ENCODE measurements at regions not wholly inside any gene's neighbourhood (a gene's known extent, or its start where the extent isn't known, plus 50 kb on each side); places are given as distances from the start of the nearest gene placed in this dataset.

- POLR2A ChIA-PET, result interaction anchor here (0.7 kb wide), 1 partner anchor 23 kb away, joined by 4 read pairs; no protein-coding TSS in a partner anchor
- BruUV-seq (replicated peaks), result no TSS peak
Observed at GRCh38 chr3:147256739-147257138, 149.6 kb downstream of the ZIC4 start.

More at GRCh38 chr3:147256739-147257138, 149.6 kb downstream of the ZIC4 start:
- ATAC-seq (no peak), DNase-seq (ENCODE audit: low read depth, low spot score) (no peak), FAIRE-seq (no peak)
- ChIA-PET SMC1A (ENCODE audit: uncharacterized antibody, unreplicated experiment) (no interaction called here), RAD21 (ENCODE audit: unreplicated experiment) (no interaction called here), CTCF (interaction anchor here (1.5 kb wide), 1 partner anchor 22 kb away, joined by 3 read pairs; no protein-coding TSS in a partner anchor)
- Histone ChIP-seq H3K9ac (ENCODE audit: control insufficient read depth, insufficient read depth, low read length) (no peak overlapping the region), H3K36me3 (ENCODE audit: control insufficient read depth in 2 of 2, insufficient read depth in 2 of 2, low read length in 1 of 2) (no peaks in the 10 kb centered on the region), H3K4me1 (ENCODE audit: control insufficient read depth, insufficient read depth, low read length) (no peaks in the 10 kb centered on the region), H3K79me2 (ENCODE audit: control insufficient read depth, insufficient read depth, low read length) (no peaks in the 10 kb centered on the region), H3K4me3 (no peak overlapping the region), H3K4me2 (ENCODE audit: control insufficient read depth, insufficient read depth) (no peak overlapping the region), H4K20me1 (ENCODE audit: control insufficient read depth, insufficient read depth) (no peaks in the 10 kb centered on the region), H3K9me3 (replicated peaks; ENCODE audit: control insufficient read depth, insufficient read depth, low read length) (no peaks in the 10 kb centered on the region), H3K27me3 (replicated peaks in 1 of 2; ENCODE audit: control insufficient read depth in 2 of 2, insufficient read depth in 2 of 2, low read length in 1 of 2) (no peaks in the 10 kb centered on the region), H3K27ac (ENCODE audit: control insufficient read depth, insufficient read depth) (no peak overlapping the region), H2AFZ (ENCODE audit: control insufficient read depth, low read depth, low read length) (no peak overlapping the region)
- TF ChIP-seq RFX5 (IDR thresholded peaks at IDR 0.05; ENCODE audit: low read depth, low read length) (no peak), E2F8 (IDR thresholded peaks at IDR 0.05; ENCODE audit: low read depth, partially characterized antibody) (no peak), ZNF274 (IDR thresholded peaks at IDR 0.05; ENCODE audit: insufficient read depth, insufficient read length) (no peak), PAX5 (IDR thresholded peaks at IDR 0.05; ENCODE audit: borderline replicate concordance, low read depth, low read length) (no peak), NFYA (IDR thresholded peaks at IDR 0.05; ENCODE audit: borderline replicate concordance, low read depth, low read length) (no peak), RCOR1 (conservative IDR thresholded peaks at IDR 0.05; ENCODE audit: low read depth, low read length) (no peak), JUND (IDR thresholded peaks at IDR 0.05; ENCODE audit: low read depth, low read length) (no peak)
- in situ Hi-C loops (cut with MboI), result no loop called here
- WGBS (ENCODE audit: insufficient coverage, insufficient replicate concordance, low lambda C conversion rate, missing lambda C conversion rate), result 0% methylated on average over 1 of the region's 2 CpGs
- intact Hi-C loops (cut with micrococcal nuclease; ENCODE audit: unreplicated experiment), result no loop called here
